Common myeloid progenitor, CD34-positive (primary cell): ENCODE measurements at regions not wholly inside any gene's neighbourhood (a gene's known extent, or its start where the extent isn't known, plus 50 kb on each side); places are given as distances from the start of the nearest gene placed in this dataset.

Experiments
- CTCF ChIA-PET: fragments of 350-600 bp; sonication (Branson Sonifier 250); formaldehyde crosslinking; loops from one replicate; lab custom pipeline; 2021; ENCODE audit warnings: antibody characterized with exemption; lab: Charles Lee
- POLR2A ChIA-PET: fragments of 350-600 bp; sonication (Branson Sonifier 250); formaldehyde crosslinking; loops from one replicate; lab custom pipeline; 2021; ENCODE audit warnings: antibody characterized with exemption; lab: Charles Lee
- DNase-seq, 3 donors: peaks; one replicate each; pipeline versions ENCODE4 v3.0.0 to v3.0.0-alpha.2; 2013
- H3K27ac ChIP-seq, 2 experiments: 1 replicate in 1 of 2; 2 replicates in 1 of 2; pipeline ENCODE4 v1.7.0; 2013; ENCODE audit warnings: inconsistent platforms in 2 of 2, low read length in 2 of 2, mild to moderate bottlenecking in 2 of 2, low read depth in 1 of 2, moderate library complexity in 1 of 2; ENCODE audit not compliant: severe bottlenecking in 2 of 2, insufficient read depth in 1 of 2, poor library complexity in 1 of 2
- H3K27me3 ChIP-seq, 5 experiments: replicated peaks in 2 of 5; 1 replicate in 3 of 5; 2 replicates in 2 of 5; pipeline versions ENCODE4 v1.6.1 to v1.7.0; 2013; ENCODE audit warnings: low read length in 4 of 5, mild to moderate bottlenecking in 2 of 5, moderate library complexity in 2 of 5, inconsistent platforms in 1 of 5; ENCODE audit not compliant: insufficient read depth in 5 of 5, control insufficient read depth in 4 of 5
- H3K36me3 ChIP-seq, 4 experiments: 1 replicate in 2 of 4; 2 replicates in 2 of 4; pipeline versions ENCODE4 v1.6.1 to v1.7.0; 2013; ENCODE audit warnings: low read length in 3 of 4, control low read depth in 1 of 4, mild to moderate bottlenecking in 1 of 4; ENCODE audit not compliant: control insufficient read depth in 4 of 4, insufficient read depth in 4 of 4
- H3K4me1 ChIP-seq, 4 experiments: 1 replicate in 3 of 4; 2 replicates in 1 of 4; pipeline versions ENCODE4 v1.6.1 to v1.7.1; 2013; ENCODE audit warnings: low read length in 3 of 4, mild to moderate bottlenecking in 3 of 4, control low read depth in 1 of 4, inconsistent platforms in 1 of 4, moderate library complexity in 1 of 4; ENCODE audit not compliant: control insufficient read depth in 4 of 4, insufficient read depth in 4 of 4; ENCODE audit errors: control extremely low read depth in 1 of 4
- H3K4me3 ChIP-seq, 7 experiments: 1 replicate in 4 of 7; 2 replicates in 3 of 7; pipeline versions ENCODE4 v1.5.1 to v1.7.0; 2013; ENCODE audit warnings: mild to moderate bottlenecking in 7 of 7, low read length in 6 of 7, moderate library complexity in 6 of 7, inconsistent platforms in 2 of 7, low read depth in 2 of 7, control low read depth in 1 of 7; ENCODE audit not compliant: insufficient read depth in 4 of 7, control insufficient read depth in 1 of 7; ENCODE audit errors: extremely low read depth in 1 of 7
- H3K9me3 ChIP-seq, 5 experiments: 1 replicate in 4 of 5; 2 replicates in 1 of 5; pipeline versions ENCODE4 v1.6.1 to v1.7.1; 2013; ENCODE audit warnings: low read length in 4 of 5, mild to moderate bottlenecking in 2 of 5, inconsistent platforms in 1 of 5, low read depth in 1 of 5, moderate library complexity in 1 of 5; ENCODE audit not compliant: control insufficient read depth in 4 of 5, insufficient read depth in 2 of 5; ENCODE audit errors: control extremely low read depth in 1 of 5
- WGBS: methylation state at CpG from one replicate; pipeline ENCODE4 v1.1.5; 2013; ENCODE audit not compliant: insufficient coverage; 5-methylcytosine and 5-hydroxymethylcytosine counted together

- CTCF ChIA-PET: interaction anchor here (0.8 kb wide), 1 partner anchor 34 kb away, joined by 3 read pairs; no protein-coding TSS in a partner anchor
- H3K4me3 ChIP-seq: no peak overlapping the region
- H3K27me3 ChIP-seq: peaks cover 0 to 3% (median 0%) of the 10 kb centered on the region in 5 experiments
- no peak overlapping the region for H3K27ac ChIP-seq
- H3K36me3 ChIP-seq: no peaks in the 10 kb centered on the region
- H3K9me3 ChIP-seq: peaks cover 0 to 4% (median 0%) of the 10 kb centered on the region in 5 experiments
- 97% methylated on average over 21 of the region's 22 CpGs for WGBS
- POLR2A ChIA-PET: no interaction called here
- DNase-seq: no peak
- peaks cover 6 to 22% (median 19%) of the 10 kb centered on the region in 4 experiments for H3K4me1 ChIP-seq
Observed at GRCh38 chr16:89035669-89036570, 57.7 kb upstream of the ACSF3 start.

GRCh38 chr16:89036776-89037175, 56.9 kb upstream of the ACSF3 start:
- H3K4me1 ChIP-seq: peaks cover 6 to 20% (median 18%) of the 10 kb centered on the region in 4 experiments
- no peaks in the 10 kb centered on the region for H3K9me3 ChIP-seq
- H3K27me3 ChIP-seq: peaks cover 0 to 3% (median 0%) of the 10 kb centered on the region in 5 experiments
- WGBS: 93% methylated on average over 10 of the region's 15 CpGs
- no peak overlapping the region for H3K4me3 ChIP-seq
- no peak for DNase-seq
- no peak overlapping the region for H3K27ac ChIP-seq
- ChIA-PET POLR2A (no interaction called here), CTCF (no interaction called here)
- H3K36me3 ChIP-seq: no peaks in the 10 kb centered on the region

GRCh38 chr16:89037261-89038152, 56.1 kb upstream of the ACSF3 start:
- DNase-seq: peak; percentile 44 to 78 (median 77)
- 48% methylated on average over 30 of the region's 30 CpGs for WGBS
- Histone ChIP-seq H3K27ac (no peak overlapping the region), H3K36me3 (no peaks in the 10 kb centered on the region), H3K4me3 (no peak overlapping the region), H3K4me1 (peaks cover 3 to 13% (median 11%) of the 10 kb centered on the region in 4 experiments), H3K9me3 (no peaks in the 10 kb centered on the region), H3K27me3 (peaks cover 0 to 3% (median 0%) of the 10 kb centered on the region in 5 experiments)
- ChIA-PET CTCF (interaction anchor here (1.1 to 1.3 kb wide), 2 partner anchors 10 to 43 kb away, joined by 3 to 4 read pairs; no protein-coding TSS in a partner anchor), POLR2A (interaction anchor here (1.0 kb wide), 1 partner anchor 28 kb away, joined by 4 read pairs; no protein-coding TSS in a partner anchor)

- no peak for DNase-seq
- H3K27me3 ChIP-seq: peaks cover 0 to 3% (median 0%) of the 10 kb centered on the region in 5 experiments
- peaks cover 0 to 6% (median 4%) of the 10 kb centered on the region in 4 experiments for H3K4me1 ChIP-seq
- H3K9me3 ChIP-seq: no peaks in the 10 kb centered on the region
- POLR2A ChIA-PET: no interaction called here
- CTCF ChIA-PET: interaction anchor here (1.1 to 1.3 kb wide), 2 partner anchors 11 to 42 kb away, joined by 3 to 4 read pairs; no protein-coding TSS in a partner anchor
- WGBS: 57% methylated on average over 13 of the region's 24 CpGs
- H3K4me3 ChIP-seq: no peak overlapping the region
- H3K36me3 ChIP-seq: no peaks in the 10 kb centered on the region
- no peak overlapping the region for H3K27ac ChIP-seq
Observed at GRCh38 chr16:89038221-89038721, 55.4 kb upstream of the ACSF3 start.

- POLR2A ChIA-PET: no interaction called here
- Histone ChIP-seq H3K9me3 (no peaks in the 10 kb centered on the region), H3K27me3 (peaks cover 0 to 3% (median 0%) of the 10 kb centered on the region in 5 experiments), H3K27ac (no peak overlapping the region), H3K4me3 (no peak overlapping the region), H3K36me3 (no peaks in the 10 kb centered on the region), H3K4me1 (peaks cover 0 to 3% (median under 1%) of the 10 kb centered on the region in 4 experiments)
- WGBS: 94% methylated on average over 23 of the region's 29 CpGs
- DNase-seq: no peak
- CTCF ChIA-PET: interaction anchor here (1.1 kb wide), 1 partner anchor 11 kb away, joined by 3 read pairs; no protein-coding TSS in a partner anchor
Observed at GRCh38 chr16:89038811-89039735, 54.6 kb upstream of the ACSF3 start.

GRCh38 chr16:89039756-89040155, 53.9 kb upstream of the ACSF3 start:
- DNase-seq: no peak
- H3K9me3 ChIP-seq: no peaks in the 10 kb centered on the region
- peaks cover 0 to 6% (median 0%) of the 10 kb centered on the region in 5 experiments for H3K27me3 ChIP-seq
- CTCF ChIA-PET: no interaction called here
- 93% methylated on average over 17 of the region's 18 CpGs for WGBS
- H3K27ac ChIP-seq: no peak overlapping the region
- POLR2A ChIA-PET: no interaction called here
- no peak overlapping the region for H3K4me3 ChIP-seq
- H3K4me1 ChIP-seq: peaks cover 0 to 2% (median 0%) of the 10 kb centered on the region in 4 experiments
- H3K36me3 ChIP-seq: no peaks in the 10 kb centered on the region
